ENCODE measurements at regions not wholly inside any gene's neighbourhood (a gene's known extent, or its start where the extent isn't known, plus 50 kb on each side); places are given as distances from the start of the nearest gene placed in this dataset.

GRCh38 chr5:74371621-74372020 lies 268.9 kb downstream of the ENC1 start:
- no peak for TF ChIP-seq TAF1 (IDR thresholded peaks at IDR 0.05; ENCODE audit: borderline replicate concordance, low read depth, low read length)
- no peak for TF ChIP-seq BMI1 (IDR thresholded peaks at IDR 0.05; ENCODE audit: borderline replicate concordance)
- no peak for TF ChIP-seq CTCF (IDR thresholded peaks at IDR 0.05 in 2 of 3, conservative IDR thresholded peaks at IDR 0.05 in 1 of 3; ENCODE audit: control insufficient read depth in 2 of 3, extremely low read depth in 1 of 3, insufficient read depth in 1 of 3, low read depth in 3 of 3, low read length in 3 of 3)
- TF ChIP-seq ZNF24 (IDR thresholded peaks at IDR 0.05) = no peak
- TF ChIP-seq ZBTB33 (IDR thresholded peaks at IDR 0.05) = no peak
- TF ChIP-seq JUND (IDR thresholded peaks at IDR 0.05; ENCODE audit: low read depth, low read length) = no peak
- TF ChIP-seq YBX1 (IDR thresholded peaks at IDR 0.05) = no peak
- TF ChIP-seq EZH2 (IDR thresholded peaks at IDR 0.05; ENCODE audit: borderline replicate concordance, control insufficient read depth, low read depth, low read length) = no peak
- no peak for TF ChIP-seq CBX5 (IDR thresholded peaks at IDR 0.05; ENCODE audit: low read depth)
